HepG2 (cell line): ENCODE measurements at regions not wholly inside any gene's neighbourhood (a gene's known extent, or its start where the extent isn't known, plus 50 kb on each side); places are given as distances from the start of the nearest gene placed in this dataset.

Experiments
- ATAC-seq: fragments of 200-7000 bp; cut with Tn5 transposase; 3 replicates; pipeline ENCODE4 v1.9.1; 2020; ENCODE audit warnings: mild to moderate bottlenecking, moderate library complexity
- BruUV-seq: library from RNA; stranded (reverse); fragments of 400-500 nt; replicated peaks from 2 replicates; lab custom pipeline; 2021; lab: Mats Ljungman, UMichigan
- CTCF ChIA-PET: fragments of 300-600 bp; formaldehyde crosslinking; extraction: SDS; loops from one replicate; lab custom pipeline; 2021; ENCODE audit warnings: low total read pairs, inconsistent platforms, low intra/inter-chr PET ratio; lab: Yijun Ruan, JAX
- POLR2A ChIA-PET: fragments of 350-600 bp; sonication (Branson Sonifier 250); formaldehyde crosslinking; loops from one replicate; lab custom pipeline; 2020; ENCODE audit warnings: antibody characterized with exemption, inconsistent platforms; lab: Yijun Ruan, JAX
- DNase-seq: peaks from one replicate; pipeline ENCODE4 v3.0.0-alpha.2; 2015; ENCODE audit warnings: low spot score
- FAIRE-seq: peaks from 3 replicates; lab custom pipeline; 2011; peaks lifted over from hg19 to GRCh38; lab: Jason Lieb, UNC
- H2AFZ ChIP-seq: one replicate; pipeline ENCODE4 v1.6.1; 2011; ENCODE audit warnings: low read length, inconsistent platforms
- H3K27ac ChIP-seq: fragments of 300-600 bp; 3 replicates; pipeline ENCODE4 v1.8.0; 2011; ENCODE audit warnings: mixed run types, mild to moderate bottlenecking, mixed read lengths, low read length, inconsistent platforms; ENCODE audit not compliant: insufficient read depth; ENCODE audit errors: extremely low read length
- H3K27me3 ChIP-seq, 2 experiments: fragments of 200-600 bp in 1 of 2; 2 replicates in 1 of 2; 3 replicates in 1 of 2; pipeline versions ENCODE4 v1.6.0 to v1.8.0; 2011; ENCODE audit warnings: low read length in 2 of 2, mild to moderate bottlenecking in 2 of 2, moderate library complexity in 2 of 2, inconsistent platforms in 1 of 2; ENCODE audit not compliant: insufficient read depth in 2 of 2, control insufficient read depth in 1 of 2
- H3K36me3 ChIP-seq, 2 experiments: fragments of 200-600 bp in 1 of 2; replicated peaks in 1 of 2; 2 replicates in 1 of 2; 3 replicates in 1 of 2; pipeline versions ENCODE4 v1.5.1 to v1.8.0; 2011; ENCODE audit warnings: low read length in 2 of 2, inconsistent platforms in 1 of 2; ENCODE audit not compliant: insufficient read depth in 2 of 2, control insufficient read depth in 1 of 2
- H3K4me1 ChIP-seq: 2 replicates; pipeline ENCODE4 v1.5.1; 2012; ENCODE audit warnings: low read length, inconsistent platforms; ENCODE audit not compliant: insufficient read depth
- H3K4me2 ChIP-seq: 2 replicates; pipeline ENCODE4 v1.6.0; 2011; ENCODE audit warnings: low read depth, low read length, inconsistent platforms
- H3K4me3 ChIP-seq, 3 experiments: fragments of 200-600 bp in 1 of 3; sonication (generic), shearing (Covaris generic) in 1 of 3; replicated peaks in 1 of 3; 2 replicates each; pipeline ENCODE4 v1.5.1; 2011 to 2016; ENCODE audit warnings: low read length in 3 of 3, inconsistent platforms in 2 of 3, low read depth in 2 of 3, mild to moderate bottlenecking in 2 of 3, control low read depth in 1 of 3, mixed read lengths in 1 of 3; ENCODE audit not compliant: insufficient read depth in 1 of 3
- H3K79me2 ChIP-seq: one replicate; pipeline ENCODE4 v1.6.1; 2011; ENCODE audit warnings: low read length, inconsistent platforms; ENCODE audit not compliant: insufficient read depth
- H3K9ac ChIP-seq: 2 replicates; pipeline ENCODE4 v1.6.0; 2011; ENCODE audit warnings: mild to moderate bottlenecking, low read depth, low read length, inconsistent platforms; ENCODE audit not compliant: insufficient read depth
- H3K9me3 ChIP-seq: 2 replicates; pipeline ENCODE4 v1.5.1; 2012; ENCODE audit warnings: mild to moderate bottlenecking, low read length
- H4K20me1 ChIP-seq: 2 replicates; pipeline ENCODE4 v1.6.0; 2011; ENCODE audit warnings: inconsistent platforms, mild to moderate bottlenecking, low read length, moderate library complexity; ENCODE audit not compliant: insufficient read depth
- CEBPZ ChIP-seq: IDR thresholded peaks from 2 replicates; pipeline ENCODE4 v1.6.1; 2012; ENCODE audit warnings: low read length, improper control_type of control experiment
- HNRNPK ChIP-seq: fragments of 200-400 bp; formaldehyde crosslinking; IDR thresholded peaks from 2 replicates; pipeline ENCODE4 v1.6.1; 2018; ENCODE audit warnings: low read length, low read depth, moderate library complexity, mild to moderate bottlenecking; ENCODE audit not compliant: poor library complexity, severe bottlenecking
- LCORL ChIP-seq, 2 experiments: fragments of 450-650 bp in 1 of 2; sonication (generic) in 1 of 2; formaldehyde crosslinking in 1 of 2; IDR thresholded peaks; 2 replicates each; pipeline versions ENCODE4 v1.5.0 to v1.6.1; 2017 to 2020; ENCODE audit warnings: antibody characterized with exemption in 1 of 2, missing genetic modification reagents in 1 of 2
- NFIB ChIP-seq: sonication (generic); formaldehyde crosslinking; IDR thresholded peaks from 2 replicates; pipeline ENCODE4 v1.9.0; 2021; ENCODE audit warnings: missing genetic modification reagents, mild to moderate bottlenecking, borderline replicate concordance
- ZMYM3 ChIP-seq: sonication (generic); formaldehyde crosslinking; IDR thresholded peaks from 2 replicates; pipeline ENCODE4 v1.5.1; 2020; ENCODE audit warnings: mild to moderate bottlenecking, missing genetic modification reagents
- ZNF674 ChIP-seq: sonication (generic); formaldehyde crosslinking; IDR thresholded peaks from 2 replicates; pipeline ENCODE4 v1.5.0; 2020; ENCODE audit warnings: low read depth, mild to moderate bottlenecking, missing genetic modification reagents
- WGBS: methylation state at CpG from one replicate; pipeline ENCODE4 v1.1.6; 2017; ENCODE audit warnings: low lambda C conversion rate; 5-methylcytosine and 5-hydroxymethylcytosine counted together
- in situ Hi-C: cut with HindIII; loops from 2 replicates; pipeline ENCODE4 v1.10.0; 2017; ENCODE audit warnings: low pct_unique_long_range_greater_than_20kb; ENCODE audit not compliant: extremely low pct_ligation_motif_present
- intact Hi-C: fragments of 100-400 bp; cut with micrococcal nuclease; formaldehyde crosslinking; loops from one replicate; pipeline ENCODE4 v1.10.0; 2022; ENCODE audit not compliant: unreplicated experiment
- TF ChIP-seq, protein P1 (sequence below): sonication (generic); formaldehyde crosslinking; IDR thresholded peaks from 2 replicates; pipeline ENCODE4 v1.5.1; 2020; ENCODE audit warnings: missing genetic modification reagents, mild to moderate bottlenecking, borderline replicate concordance

DNA sequence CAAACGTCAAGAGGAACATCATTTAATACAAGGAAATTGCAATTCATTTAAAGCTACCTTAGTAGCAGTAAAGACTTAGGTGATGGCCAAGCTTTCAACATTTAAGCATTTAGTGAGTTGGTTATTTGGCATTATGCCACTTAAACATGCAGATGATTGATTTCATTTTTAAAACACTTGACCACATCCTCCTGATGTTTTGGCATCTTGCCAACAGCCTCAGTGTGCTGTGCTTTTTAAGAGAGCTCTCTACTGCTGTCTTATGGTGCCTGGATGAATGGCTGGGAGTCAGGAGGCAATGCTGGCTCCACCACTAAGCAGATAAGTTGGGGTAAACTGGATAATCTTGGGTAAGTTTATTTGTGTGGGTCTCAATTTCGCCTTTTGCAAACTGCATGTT, 364.5 kb downstream of the MAN2A1 start:
- Histone ChIP-seq H3K79me2 (no peaks in the 10 kb centered on the region), H3K4me3 (no peak overlapping the region), H3K27me3 (no peaks in the 10 kb centered on the region), H4K20me1 (no peaks in the 10 kb centered on the region), H3K4me2 (no peak overlapping the region), H3K4me1 (no peaks in the 10 kb centered on the region), H3K27ac (no peak overlapping the region), H3K36me3 (no peaks in the 10 kb centered on the region), H3K9me3 (no peaks in the 10 kb centered on the region), H2AFZ (no peak overlapping the region), H3K9ac (no peak overlapping the region)
- intact Hi-C loops (no loop called here), in situ Hi-C loops (no loop called here)
- ATAC-seq (0 out of 3 replicates have a peak, but pooled peaks have one; percentile 32), DNase-seq (peak; percentile 9), FAIRE-seq (no peak)
- POLR2A ChIA-PET, result no interaction called here
- CTCF ChIA-PET, result no interaction called here
- BruUV-seq, result no TSS peak
- TF ChIP-seq HNRNPK (no peak), ZNF674 (CRISPR knock-in tag) (no peak), ZMYM3 (CRISPR knock-in tag) (no peak), NFIB (0 out of 2 replicates have a peak, but pooled peaks have one; percentile 38), CEBPZ (no peak), LCORL (IDR thresholded peaks at IDR 0.05) (peak; percentile 96), LCORL (CRISPR knock-in tag; IDR thresholded peaks at IDR 0.05) (no peak)
- TF ChIP-seq, protein P1, sequence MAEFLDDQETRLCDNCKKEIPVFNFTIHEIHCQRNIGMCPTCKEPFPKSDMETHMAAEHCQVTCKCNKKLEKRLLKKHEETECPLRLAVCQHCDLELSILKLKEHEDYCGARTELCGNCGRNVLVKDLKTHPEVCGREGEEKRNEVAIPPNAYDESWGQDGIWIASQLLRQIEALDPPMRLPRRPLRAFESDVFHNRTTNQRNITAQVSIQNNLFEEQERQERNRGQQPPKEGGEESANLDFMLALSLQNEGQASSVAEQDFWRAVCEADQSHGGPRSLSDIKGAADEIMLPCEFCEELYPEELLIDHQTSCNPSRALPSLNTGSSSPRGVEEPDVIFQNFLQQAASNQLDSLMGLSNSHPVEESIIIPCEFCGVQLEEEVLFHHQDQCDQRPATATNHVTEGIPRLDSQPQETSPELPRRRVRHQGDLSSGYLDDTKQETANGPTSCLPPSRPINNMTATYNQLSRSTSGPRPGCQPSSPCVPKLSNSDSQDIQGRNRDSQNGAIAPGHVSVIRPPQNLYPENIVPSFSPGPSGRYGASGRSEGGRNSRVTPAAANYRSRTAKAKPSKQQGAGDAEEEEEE, result no peak
- 37% methylated on average over 2 of the region's 2 CpGs for WGBS
